HG03354 (cell line): ENCODE measurements at regions not wholly inside any gene's neighbourhood (a gene's known extent, or its start where the extent isn't known, plus 50 kb on each side); places are given as distances from the start of the nearest gene placed in this dataset.
"Not testable (repeated sequence)": the region's sequence is repeated elsewhere in the genome, so short reads cannot be mapped to it uniquely, and the experiment has no call there.

ENCODE experiments used
- ATAC-seq: cut with Tn5 transposase; IDR thresholded peaks from one replicate; pipeline ENCODE4 v1.9.1; 2021; ENCODE audit warnings: mild to moderate bottlenecking; ENCODE audit not compliant: unreplicated experiment, poor library complexity, severe bottlenecking

DNA sequence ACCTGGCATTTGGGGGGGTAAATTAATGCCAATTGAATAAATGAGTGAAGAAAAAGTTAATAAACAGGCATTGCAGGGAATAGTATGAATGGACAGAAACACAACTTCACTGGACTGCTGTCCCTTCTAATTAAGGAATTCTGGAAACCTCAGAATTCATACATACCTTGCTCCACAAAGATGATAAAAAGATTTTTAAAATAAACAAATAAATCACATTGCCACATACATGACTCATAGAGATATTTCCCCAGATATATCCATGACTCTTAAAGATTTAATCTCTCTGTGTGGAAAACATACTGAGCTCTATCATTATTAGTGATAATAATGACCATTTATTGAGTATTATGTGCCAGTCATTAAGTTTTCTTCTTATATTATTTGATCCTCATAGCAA is 469.0 kb upstream of the MEF2C start:
- ATAC-seq: no peak

GRCh38 chr5:89351222-89351621 is 468.2 kb upstream of the MEF2C start:
- no peak for ATAC-seq

GRCh38 chr5:89350684-89351083 is 467.7 kb upstream of the MEF2C start:
- ATAC-seq: no peak

GRCh38 chr5:89349246-89349980 is 466.4 kb upstream of the MEF2C start:
- ATAC-seq: no peak

DNA sequence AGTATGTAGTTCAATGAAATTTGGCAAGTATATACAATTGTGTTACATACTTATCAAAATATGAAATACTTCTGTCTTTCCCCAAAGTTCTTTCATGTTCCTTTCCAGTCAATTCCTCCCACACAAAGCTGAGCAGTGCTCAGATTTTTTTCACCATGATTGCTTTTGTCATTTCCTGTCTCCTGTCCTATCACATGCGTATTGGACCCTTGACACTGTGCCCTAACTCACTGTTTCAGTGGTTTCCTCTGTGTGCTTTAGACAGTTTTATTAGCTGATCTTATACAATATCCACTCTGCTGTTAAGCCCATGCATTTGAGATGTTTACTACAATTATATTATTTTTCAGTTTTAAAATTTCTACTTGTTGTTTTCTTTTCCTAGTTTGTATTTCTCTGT is 463.6 kb upstream of the MEF2C start:
- ATAC-seq: no peak

GRCh38 chr5:89343666-89344065 is 460.7 kb upstream of the MEF2C start:
- ATAC-seq: peak; percentile 93

GRCh38 chr5:89342106-89342876 is 459.3 kb upstream of the MEF2C start:
- peak; percentile 38 for ATAC-seq

- ATAC-seq: no peak
These were observed 456.0 kb upstream of the MEF2C start for GRCh38 chr5:89338935-89339334.

DNA sequence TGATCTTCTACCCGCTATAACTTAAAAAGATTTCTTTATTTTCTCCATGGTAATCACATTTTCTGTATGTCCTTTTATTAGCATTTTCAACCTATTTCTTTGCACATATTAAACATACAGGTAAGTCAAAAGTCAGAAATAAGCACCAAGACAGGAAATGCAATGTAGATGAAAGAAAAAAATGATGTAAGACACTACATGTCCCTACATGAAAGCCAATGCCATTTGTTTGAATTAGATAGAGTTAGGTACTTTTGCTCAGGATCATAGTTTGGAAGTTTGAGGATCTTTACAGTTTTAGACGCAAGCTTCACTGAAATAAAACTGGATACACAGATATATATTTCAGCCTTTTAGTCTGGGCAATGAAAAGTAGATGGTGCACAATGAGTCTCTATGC is 453.1 kb upstream of the MEF2C start:
- no peak for ATAC-seq

GRCh38 chr5:89330140-89330539 is 447.2 kb upstream of the MEF2C start:
- no peak for ATAC-seq

- ATAC-seq: no peak
These were observed 444.6 kb upstream of the MEF2C start for GRCh38 chr5:89327608-89328007.

DNA sequence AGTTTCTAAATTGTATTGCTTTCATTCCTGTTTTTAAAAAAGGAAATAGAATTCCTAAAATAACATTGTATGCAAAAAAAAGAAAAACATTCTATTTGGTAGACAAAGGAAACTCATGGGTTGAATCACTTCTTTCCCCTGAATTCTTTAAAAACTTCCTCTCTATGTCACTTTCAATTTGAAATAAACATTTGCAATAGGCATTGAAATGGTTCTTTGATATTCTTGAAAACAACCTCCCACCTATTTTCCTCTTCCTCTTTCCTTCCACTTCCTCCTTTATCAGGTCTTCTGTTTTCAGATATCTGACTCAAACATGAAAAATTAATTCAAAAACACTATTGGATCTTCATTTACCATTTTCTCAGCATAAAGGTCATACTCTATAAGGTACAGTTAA is 442.0 kb upstream of the MEF2C start:
- ATAC-seq: no peak

DNA sequence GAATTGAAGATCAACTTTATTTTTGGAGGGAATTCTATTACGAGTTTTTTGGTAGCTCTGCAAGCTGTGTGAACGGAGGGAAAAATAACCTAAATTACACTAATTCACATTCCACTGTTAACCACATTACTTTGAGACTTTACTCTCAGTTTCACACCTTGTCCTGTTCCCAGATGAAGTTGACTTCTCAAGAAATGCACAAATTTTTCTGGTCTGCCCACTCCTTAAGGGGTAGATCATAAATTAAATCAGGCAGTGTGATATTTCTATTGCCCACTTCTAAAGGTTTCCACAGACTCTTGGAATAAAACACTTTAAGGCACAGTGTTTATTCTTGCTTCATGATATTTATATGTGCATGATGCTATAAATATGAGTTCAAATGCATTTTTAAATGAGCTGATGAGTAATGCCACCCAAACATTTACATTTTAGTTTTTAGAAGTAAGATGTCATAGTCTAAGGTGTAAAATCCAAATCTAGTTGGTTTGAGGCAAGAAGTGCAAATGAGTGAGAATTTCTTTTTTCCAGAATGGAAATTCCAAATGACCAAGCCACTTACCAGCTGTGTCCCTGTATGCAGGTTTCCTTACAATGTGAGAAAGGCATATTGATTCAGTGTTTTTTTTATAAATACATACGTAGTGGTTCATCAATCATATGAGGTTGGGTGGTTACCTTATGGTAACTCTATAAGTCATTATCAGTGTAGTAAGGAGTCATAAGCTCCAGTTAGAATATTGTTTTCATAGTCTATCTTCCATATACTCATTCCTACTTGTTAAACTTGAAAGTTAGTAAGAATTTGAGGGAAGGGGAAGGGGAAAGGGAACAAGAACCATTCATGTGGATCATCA is 437.7 kb upstream of the MEF2C start:
- no peak for ATAC-seq

GRCh38 chr5:89317838-89318237 is 434.9 kb upstream of the MEF2C start:
- not testable (repeated sequence) for ATAC-seq

DNA sequence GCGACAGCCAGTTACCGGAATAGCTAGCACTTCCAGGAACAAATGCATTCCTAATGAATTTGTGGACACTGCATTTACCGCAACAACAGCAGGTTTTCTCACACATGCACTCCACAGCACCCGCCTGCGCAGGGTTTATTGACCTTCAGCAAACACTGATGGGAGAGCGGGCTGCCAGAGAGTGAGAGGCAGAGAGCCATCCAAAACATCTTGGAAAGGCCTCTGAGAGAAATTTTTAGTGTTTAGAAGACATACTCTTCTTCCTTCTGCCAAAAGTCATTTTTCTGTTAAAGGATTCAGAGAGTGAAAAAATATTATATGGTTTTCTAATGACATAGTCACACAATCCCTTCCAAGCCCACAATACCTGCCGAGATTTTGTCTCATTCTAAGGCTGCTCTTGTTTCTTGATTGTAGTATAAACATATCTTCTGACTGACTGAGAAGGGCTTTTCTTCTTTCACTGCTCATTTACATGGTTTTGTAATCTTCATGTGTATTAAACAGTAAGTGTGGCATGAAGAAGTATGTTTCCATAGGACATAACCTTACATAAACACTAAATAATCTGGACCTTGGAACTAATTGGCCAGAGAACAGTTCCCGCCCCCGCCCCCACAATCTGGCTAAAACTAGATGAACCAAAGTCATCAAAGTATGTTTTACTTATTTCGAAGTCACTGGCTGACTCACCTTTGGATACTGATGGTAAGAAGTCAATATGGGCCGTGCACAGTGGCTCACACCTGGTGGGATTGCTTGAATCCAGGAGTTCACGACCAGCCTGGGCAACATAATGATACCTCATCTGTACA is 432.5 kb upstream of the MEF2C start:
- no peak for ATAC-seq

- ATAC-seq: peak; percentile 95
These were observed 431.0 kb upstream of the MEF2C start for GRCh38 chr5:89313804-89314588.

DNA sequence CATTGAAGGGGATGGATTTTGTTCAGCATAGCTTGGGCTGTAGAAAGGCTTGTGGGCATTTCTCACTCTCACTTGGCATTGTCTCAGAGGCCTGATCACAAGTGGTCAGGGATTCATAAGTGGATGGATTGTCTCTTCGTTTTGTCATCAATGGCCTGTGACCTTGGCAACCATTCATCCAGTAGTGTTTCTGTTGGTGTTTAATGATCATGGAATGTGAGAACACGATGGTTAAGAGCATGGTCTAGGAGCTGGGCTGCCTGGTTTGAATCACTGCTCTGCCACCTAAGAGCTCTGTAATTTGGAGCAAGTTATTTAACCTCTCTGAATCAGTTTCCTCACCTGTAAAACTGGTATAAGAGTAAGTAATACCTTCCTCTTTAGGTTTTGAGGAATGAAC is 430.1 kb upstream of the MEF2C start:
- ATAC-seq: peak; percentile 15

DNA sequence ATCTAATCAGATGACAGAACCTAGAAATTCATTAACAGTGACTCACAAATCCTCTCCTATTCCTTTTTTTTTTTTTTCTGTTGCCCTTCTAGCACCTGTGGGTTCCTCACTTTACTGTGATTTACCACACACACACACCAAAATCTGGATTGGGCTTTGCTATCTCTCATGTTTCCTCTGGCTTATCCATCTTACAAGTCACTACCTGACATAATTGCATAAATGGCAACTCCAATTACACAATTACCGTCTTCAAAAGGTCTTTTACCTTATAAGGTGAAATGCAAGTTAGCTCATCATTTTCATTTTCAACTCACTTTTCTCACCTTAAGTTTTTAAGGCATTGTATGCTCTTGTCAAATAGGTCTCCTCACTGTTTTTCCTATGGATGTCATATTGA is 426.3 kb upstream of the MEF2C start:
- no peak for ATAC-seq

DNA sequence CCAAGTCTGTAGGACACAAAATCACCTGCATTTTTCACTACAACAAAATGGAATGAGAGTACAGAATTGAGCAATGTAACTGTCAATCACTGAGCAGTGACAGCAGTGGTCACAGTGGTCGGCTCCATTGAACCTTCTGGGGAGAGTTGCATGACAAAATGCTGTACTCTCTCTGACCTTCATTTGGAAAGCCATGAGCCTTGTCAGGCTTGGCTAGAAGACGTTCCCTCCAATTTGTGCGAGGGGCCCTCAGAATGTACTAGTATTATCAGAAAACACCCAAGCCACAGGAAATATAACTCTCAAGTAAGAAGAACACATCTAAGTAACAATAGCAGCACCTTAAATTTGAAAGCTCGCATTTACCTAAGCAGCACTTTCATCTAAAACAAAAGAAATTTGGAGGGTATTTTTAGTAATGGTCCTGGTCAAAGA is 425.6 kb upstream of the MEF2C start:
- peak; percentile 90 for ATAC-seq
